ENCODE measurements at regions not wholly inside any gene's neighbourhood (a gene's known extent, or its start where the extent isn't known, plus 50 kb on each side); places are given as distances from the start of the nearest gene placed in this dataset.

- TF ChIP-seq CTCF (IDR thresholded peaks at IDR 0.05) (no peak), POLR2A (IDR thresholded peaks at IDR 0.05) (no peak)
Observed at GRCh38 chr21:17351766-17352165, 161.1 kb upstream of the CXADR start.
